HCT116 (cell line): ENCODE measurements at regions not wholly inside any gene's neighbourhood (a gene's known extent, or its start where the extent isn't known, plus 50 kb on each side); places are given as distances from the start of the nearest gene placed in this dataset.

Source experiments
- ATAC-seq: fragments of 200-7000 bp; cut with Tn5 transposase; 2 replicates; pipeline ENCODE4 v1.9.1; 2020; ENCODE audit warnings: mild to moderate bottlenecking, moderate library complexity
- BruUV-seq: library from RNA; stranded (reverse); fragments of 400-500 nt; replicated peaks from 2 replicates; lab custom pipeline; 2021; lab: Mats Ljungman, UMichigan
- CTCF ChIA-PET: fragments of 300-600 bp; sonication (Branson Sonifier 250); formaldehyde crosslinking; loops from one replicate; lab custom pipeline; 2021; ENCODE audit warnings: antibody characterized with exemption; lab: Charles Lee
- POLR2A ChIA-PET: fragments of 300-600, 350-600 bp; sonication (Branson Sonifier 250); formaldehyde crosslinking; loops from one replicate; lab custom pipeline; 2021; ENCODE audit warnings: antibody characterized with exemption; lab: Charles Lee
- RAD21 ChIA-PET, 2 experiments: fragments of 300-600 bp; sonication (Branson Sonifier 250); formaldehyde crosslinking; loops; one replicate each; lab custom pipeline; 2023; ENCODE audit warnings: low total read pairs in 2 of 2; ENCODE audit not compliant: uncharacterized antibody in 2 of 2, unreplicated experiment in 2 of 2, low non-redundant PET in 1 of 2; lab: Charles Lee
- DNase-seq: peaks from one replicate; pipeline ENCODE4 v3.0.0-alpha.2; 2010; ENCODE audit warnings: low read depth, low spot score
- H2AFZ ChIP-seq: fragments of 200-600 bp; shearing (Covaris generic), sonication (generic); 2 replicates; pipeline ENCODE4 v1.6.1; 2017; ENCODE audit warnings: low read depth, mixed run types, mixed read lengths, antibody characterized with exemption, low read length; ENCODE audit not compliant: poor library complexity, severe bottlenecking
- H3K27ac ChIP-seq: 2 replicates; pipeline ENCODE4 v1.5.1; 2012; ENCODE audit warnings: low read depth, low read length
- H3K27me3 ChIP-seq: fragments of 200-600 bp; sonication (generic); 2 replicates; pipeline ENCODE4 v1.6.1; 2016; ENCODE audit warnings: mixed run types, low read length, mixed read lengths; ENCODE audit not compliant: insufficient read depth
- H3K36me3 ChIP-seq, 2 experiments: fragments of 200-500 bp in 1 of 2; fragments of 200-600 bp in 1 of 2; sonication (Bioruptor generic) in 1 of 2; sonication (generic) in 1 of 2; 2 replicates each; pipeline versions ENCODE4 v1.5.1 to v1.6.1; 2014 to 2016; ENCODE audit warnings: low read length in 2 of 2, inconsistent platforms in 1 of 2, mixed read lengths in 1 of 2, mixed run types in 1 of 2; ENCODE audit not compliant: insufficient read depth in 2 of 2, control insufficient read depth in 1 of 2
- H3K4me1 ChIP-seq, 2 experiments: fragments of 200-600 bp in 1 of 2; sonication (generic) in 1 of 2; 2 replicates each; pipeline versions ENCODE4 v1.5.1 to v1.6.1; 2012 to 2017; ENCODE audit warnings: low read length in 2 of 2, inconsistent platforms in 1 of 2, mild to moderate bottlenecking in 1 of 2, mixed read lengths in 1 of 2, mixed run types in 1 of 2, moderate library complexity in 1 of 2; ENCODE audit not compliant: insufficient read depth in 2 of 2, control insufficient read depth in 1 of 2
- H3K4me2 ChIP-seq: fragments of 200-600 bp; sonication (generic); 2 replicates; pipeline ENCODE4 v1.6.1; 2017; ENCODE audit warnings: mixed run types, low read length, mixed read lengths
- H3K4me3 ChIP-seq, 2 experiments: fragments of 200-600 bp in 1 of 2; sonication (generic) in 1 of 2; replicated peaks in 1 of 2; 2 replicates each; pipeline ENCODE4 v1.5.1; 2011 to 2016; ENCODE audit warnings: low read length in 2 of 2, control low read depth in 1 of 2, low read depth in 1 of 2, mild to moderate bottlenecking in 1 of 2, mixed read lengths in 1 of 2, mixed run types in 1 of 2
- H3K79me2 ChIP-seq: fragments of 200-600 bp; sonication (generic); 2 replicates; pipeline ENCODE4 v1.6.1; 2017; ENCODE audit warnings: mild to moderate bottlenecking, mixed run types, low read length, moderate library complexity, mixed read lengths; ENCODE audit not compliant: insufficient read depth
- H3K9ac ChIP-seq: fragments of 200-600 bp; sonication (generic); 2 replicates; pipeline ENCODE4 v1.6.1; 2016; ENCODE audit warnings: low read length, mixed read lengths
- H3K9me2 ChIP-seq: fragments of 200-600 bp; sonication (generic), shearing (Covaris generic); 2 replicates; pipeline ENCODE4 v1.6.1; 2017; ENCODE audit warnings: mixed run types, mild to moderate bottlenecking, moderate library complexity; ENCODE audit not compliant: insufficient read depth
- H3K9me3 ChIP-seq, 2 experiments: fragments of 200-500 bp in 1 of 2; fragments of 200-600 bp in 1 of 2; sonication (Bioruptor generic) in 1 of 2; sonication (generic) in 1 of 2; 2 replicates each; pipeline ENCODE4 v1.6.1; 2014 to 2017; ENCODE audit warnings: low read length in 2 of 2, mixed read lengths in 2 of 2, inconsistent platforms in 1 of 2, low read depth in 1 of 2, mild to moderate bottlenecking in 1 of 2, mixed run types in 1 of 2, moderate library complexity in 1 of 2; ENCODE audit not compliant: control insufficient read depth in 1 of 2, insufficient read depth in 1 of 2
- H4K20me1 ChIP-seq: fragments of 200-600 bp; sonication (generic), shearing (Covaris generic); 2 replicates; pipeline ENCODE4 v1.6.1; 2017; ENCODE audit warnings: mixed run types, mild to moderate bottlenecking, moderate library complexity; ENCODE audit not compliant: insufficient read depth
- CEBPB ChIP-seq: IDR thresholded peaks from 2 replicates; pipeline ENCODE4 v1.6.1; 2012; ENCODE audit warnings: low read depth
- EGR1 ChIP-seq: IDR thresholded peaks from 2 replicates; pipeline ENCODE4 v1.6.1; 2012; ENCODE audit warnings: low read depth
- FOSL1 ChIP-seq: IDR thresholded peaks from 2 replicates; pipeline ENCODE4 v1.6.1; 2012; ENCODE audit warnings: low read depth
- JUND ChIP-seq: IDR thresholded peaks from 2 replicates; pipeline ENCODE4 v1.6.1; 2012
- RAD21 ChIP-seq: IDR thresholded peaks from 2 replicates; pipeline ENCODE4 v1.6.1; 2012; ENCODE audit warnings: low read depth, mild to moderate bottlenecking
- SIN3A ChIP-seq: IDR thresholded peaks from 2 replicates; pipeline ENCODE4 v1.6.1; 2012; ENCODE audit warnings: low read depth
- SP1 ChIP-seq: IDR thresholded peaks from 2 replicates; pipeline ENCODE4 v1.6.1; 2012; ENCODE audit warnings: low read depth
- YY1 ChIP-seq: IDR thresholded peaks from 2 replicates; pipeline ENCODE4 v1.6.1; 2011; ENCODE audit warnings: low read length, low read depth, moderate library complexity, mild to moderate bottlenecking; ENCODE audit not compliant: insufficient replicate concordance; ENCODE audit errors: extremely low read depth
- ZFX ChIP-seq: fragments of 450-650 bp; IDR thresholded peaks from 2 replicates; pipeline ENCODE4 v1.6.1; 2017
- ZNF274 ChIP-seq: fragments of 200-500 bp; sonication (Bioruptor generic); IDR thresholded peaks from 2 replicates; pipeline ENCODE4 v1.6.1; 2014; ENCODE audit warnings: mild to moderate bottlenecking, low read depth, low read length, inconsistent platforms
- intact Hi-C: fragments of 100-400 bp; cut with micrococcal nuclease; formaldehyde crosslinking; loops from 2 replicates; pipeline ENCODE4 v1.10.0; 2022
- TF ChIP-seq, protein P1 (sequence below), 3 experiments: fragments of 200-600 bp in 1 of 3; sonication (generic) in 1 of 3; IDR thresholded peaks in 2 of 3; conservative IDR thresholded peaks in 1 of 3; 2 replicates each; pipeline ENCODE4 v1.5.1; 2012 to 2017; ENCODE audit warnings: low read depth in 2 of 3, low read length in 2 of 3, antibody characterized with exemption in 1 of 3, borderline replicate concordance in 1 of 3, control low read depth in 1 of 3, mild to moderate bottlenecking in 1 of 3, mixed read lengths in 1 of 3, mixed run types in 1 of 3, moderate library complexity in 1 of 3; ENCODE audit not compliant: insufficient read depth in 1 of 3
- TF ChIP-seq, protein P2 (sequence below): IDR thresholded peaks from 2 replicates; pipeline ENCODE4 v1.6.1; 2011; ENCODE audit warnings: mild to moderate bottlenecking, low read length, moderate library complexity; ENCODE audit not compliant: insufficient replicate concordance; ENCODE audit errors: extremely low read depth
- TF ChIP-seq, protein P3 (sequence below): IDR thresholded peaks from 2 replicates; pipeline ENCODE4 v1.6.1; 2012; ENCODE audit warnings: low read depth

DNA sequence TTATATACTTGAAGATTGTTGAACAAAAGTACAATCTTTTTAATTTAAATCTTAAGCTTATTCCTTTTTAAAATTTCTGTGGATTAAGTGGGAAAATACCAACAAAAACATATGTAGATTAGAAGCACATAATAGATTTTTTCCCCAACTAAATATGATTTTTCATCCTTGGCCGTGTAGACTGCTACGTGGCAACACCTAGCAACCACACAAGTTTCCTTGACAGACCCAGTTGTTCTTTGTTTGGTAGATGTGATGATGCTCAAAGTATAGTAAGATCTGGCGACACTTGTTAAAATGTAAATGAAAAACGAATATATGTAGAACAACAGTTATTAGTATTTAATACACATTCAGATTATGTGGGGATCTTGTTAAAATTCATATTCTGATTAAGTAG, 271.0 kb upstream of the ROBO2 start:
- no peak overlapping the region for H3K9ac ChIP-seq
- no peaks in the 10 kb centered on the region for H3K27me3 ChIP-seq
- H3K27ac ChIP-seq, result no peak overlapping the region
- H2AFZ ChIP-seq, result no peak overlapping the region
- ATAC-seq, result no peak
- no peak overlapping the region for H3K4me3 ChIP-seq
- BruUV-seq, result no TSS peak
- RAD21 ChIA-PET, result no interaction called here
- H3K79me2 ChIP-seq, result no peaks in the 10 kb centered on the region
- no peak for DNase-seq
- no peaks in the 10 kb centered on the region; the same call in 1 of the 2 replicates for H4K20me1 ChIP-seq
- no peaks in the 10 kb centered on the region for H3K4me1 ChIP-seq
- H3K36me3 ChIP-seq, result no peaks in the 10 kb centered on the region
- intact Hi-C loops, result no loop called here
- CTCF ChIA-PET, result no interaction called here
- H3K9me3 ChIP-seq, result peaks cover 9 to 25% of the 10 kb centered on the region in 2 experiments
- TF ChIP-seq JUND, result no peak
- no peak overlapping the region for H3K4me2 ChIP-seq
- POLR2A ChIA-PET, result no interaction called here
- no peaks in the 10 kb centered on the region for H3K9me2 ChIP-seq

DNA sequence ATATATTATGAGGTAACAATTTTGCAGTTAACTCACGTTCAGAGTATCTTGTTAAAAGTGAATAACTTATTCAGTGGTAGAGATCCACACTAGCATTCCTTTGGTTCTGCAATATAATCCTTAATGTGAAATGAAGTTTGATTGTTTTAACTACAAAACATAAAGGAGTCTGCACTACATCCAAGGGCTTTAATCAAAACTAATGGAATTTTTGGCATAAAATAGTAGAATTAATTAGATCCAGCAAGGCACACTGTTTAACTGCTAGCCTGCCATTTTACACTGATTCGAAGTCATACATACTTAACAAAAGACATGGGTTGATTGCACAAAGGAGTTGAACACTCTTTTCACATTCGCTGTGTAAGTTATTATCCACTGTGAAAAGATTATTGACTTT, 263.0 kb upstream of the ROBO2 start:
- intact Hi-C loops, result no loop called here
- H3K9me3 ChIP-seq, result peaks cover 8 to 18% of the 10 kb centered on the region in 2 experiments; a peak in 3 of 4 replicates
- no peak overlapping the region for H3K4me2 ChIP-seq
- no peaks in the 10 kb centered on the region for H4K20me1 ChIP-seq
- BruUV-seq, result no TSS peak
- no peaks in the 10 kb centered on the region for H3K4me1 ChIP-seq
- H3K9ac ChIP-seq, result no peak overlapping the region
- H3K36me3 ChIP-seq, result no peaks in the 10 kb centered on the region
- ChIA-PET POLR2A (no interaction called here), RAD21 (no interaction called here), CTCF (no interaction called here)
- TF ChIP-seq ZNF274 (no peak), SP1 (no peak), JUND (no peak), ZFX (no peak), RAD21 (no peak), CEBPB (no peak), SIN3A (no peak), EGR1 (no peak), YY1 (no peak), FOSL1 (no peak)
- TF ChIP-seq, protein P1, sequence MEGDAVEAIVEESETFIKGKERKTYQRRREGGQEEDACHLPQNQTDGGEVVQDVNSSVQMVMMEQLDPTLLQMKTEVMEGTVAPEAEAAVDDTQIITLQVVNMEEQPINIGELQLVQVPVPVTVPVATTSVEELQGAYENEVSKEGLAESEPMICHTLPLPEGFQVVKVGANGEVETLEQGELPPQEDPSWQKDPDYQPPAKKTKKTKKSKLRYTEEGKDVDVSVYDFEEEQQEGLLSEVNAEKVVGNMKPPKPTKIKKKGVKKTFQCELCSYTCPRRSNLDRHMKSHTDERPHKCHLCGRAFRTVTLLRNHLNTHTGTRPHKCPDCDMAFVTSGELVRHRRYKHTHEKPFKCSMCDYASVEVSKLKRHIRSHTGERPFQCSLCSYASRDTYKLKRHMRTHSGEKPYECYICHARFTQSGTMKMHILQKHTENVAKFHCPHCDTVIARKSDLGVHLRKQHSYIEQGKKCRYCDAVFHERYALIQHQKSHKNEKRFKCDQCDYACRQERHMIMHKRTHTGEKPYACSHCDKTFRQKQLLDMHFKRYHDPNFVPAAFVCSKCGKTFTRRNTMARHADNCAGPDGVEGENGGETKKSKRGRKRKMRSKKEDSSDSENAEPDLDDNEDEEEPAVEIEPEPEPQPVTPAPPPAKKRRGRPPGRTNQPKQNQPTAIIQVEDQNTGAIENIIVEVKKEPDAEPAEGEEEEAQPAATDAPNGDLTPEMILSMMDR (IDR thresholded peaks at IDR 0.05 in 2 of 3, conservative IDR thresholded peaks at IDR 0.05 in 1 of 3; ENCODE audit: borderline replicate concordance in 1 of 3, insufficient read depth in 1 of 3, low read depth in 2 of 3, low read length in 2 of 3), result no peak
- TF ChIP-seq, protein P2, sequence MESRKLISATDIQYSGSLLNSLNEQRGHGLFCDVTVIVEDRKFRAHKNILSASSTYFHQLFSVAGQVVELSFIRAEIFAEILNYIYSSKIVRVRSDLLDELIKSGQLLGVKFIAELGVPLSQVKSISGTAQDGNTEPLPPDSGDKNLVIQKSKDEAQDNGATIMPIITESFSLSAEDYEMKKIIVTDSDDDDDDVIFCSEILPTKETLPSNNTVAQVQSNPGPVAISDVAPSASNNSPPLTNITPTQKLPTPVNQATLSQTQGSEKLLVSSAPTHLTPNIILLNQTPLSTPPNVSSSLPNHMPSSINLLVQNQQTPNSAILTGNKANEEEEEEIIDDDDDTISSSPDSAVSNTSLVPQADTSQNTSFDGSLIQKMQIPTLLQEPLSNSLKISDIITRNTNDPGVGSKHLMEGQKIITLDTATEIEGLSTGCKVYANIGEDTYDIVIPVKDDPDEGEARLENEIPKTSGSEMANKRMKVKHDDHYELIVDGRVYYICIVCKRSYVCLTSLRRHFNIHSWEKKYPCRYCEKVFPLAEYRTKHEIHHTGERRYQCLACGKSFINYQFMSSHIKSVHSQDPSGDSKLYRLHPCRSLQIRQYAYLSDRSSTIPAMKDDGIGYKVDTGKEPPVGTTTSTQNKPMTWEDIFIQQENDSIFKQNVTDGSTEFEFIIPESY, result no peak
- TF ChIP-seq, protein P3, sequence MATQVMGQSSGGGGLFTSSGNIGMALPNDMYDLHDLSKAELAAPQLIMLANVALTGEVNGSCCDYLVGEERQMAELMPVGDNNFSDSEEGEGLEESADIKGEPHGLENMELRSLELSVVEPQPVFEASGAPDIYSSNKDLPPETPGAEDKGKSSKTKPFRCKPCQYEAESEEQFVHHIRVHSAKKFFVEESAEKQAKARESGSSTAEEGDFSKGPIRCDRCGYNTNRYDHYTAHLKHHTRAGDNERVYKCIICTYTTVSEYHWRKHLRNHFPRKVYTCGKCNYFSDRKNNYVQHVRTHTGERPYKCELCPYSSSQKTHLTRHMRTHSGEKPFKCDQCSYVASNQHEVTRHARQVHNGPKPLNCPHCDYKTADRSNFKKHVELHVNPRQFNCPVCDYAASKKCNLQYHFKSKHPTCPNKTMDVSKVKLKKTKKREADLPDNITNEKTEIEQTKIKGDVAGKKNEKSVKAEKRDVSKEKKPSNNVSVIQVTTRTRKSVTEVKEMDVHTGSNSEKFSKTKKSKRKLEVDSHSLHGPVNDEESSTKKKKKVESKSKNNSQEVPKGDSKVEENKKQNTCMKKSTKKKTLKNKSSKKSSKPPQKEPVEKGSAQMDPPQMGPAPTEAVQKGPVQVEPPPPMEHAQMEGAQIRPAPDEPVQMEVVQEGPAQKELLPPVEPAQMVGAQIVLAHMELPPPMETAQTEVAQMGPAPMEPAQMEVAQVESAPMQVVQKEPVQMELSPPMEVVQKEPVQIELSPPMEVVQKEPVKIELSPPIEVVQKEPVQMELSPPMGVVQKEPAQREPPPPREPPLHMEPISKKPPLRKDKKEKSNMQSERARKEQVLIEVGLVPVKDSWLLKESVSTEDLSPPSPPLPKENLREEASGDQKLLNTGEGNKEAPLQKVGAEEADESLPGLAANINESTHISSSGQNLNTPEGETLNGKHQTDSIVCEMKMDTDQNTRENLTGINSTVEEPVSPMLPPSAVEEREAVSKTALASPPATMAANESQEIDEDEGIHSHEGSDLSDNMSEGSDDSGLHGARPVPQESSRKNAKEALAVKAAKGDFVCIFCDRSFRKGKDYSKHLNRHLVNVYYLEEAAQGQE, result no peak
- H2AFZ ChIP-seq, result no peak overlapping the region
- H3K9me2 ChIP-seq, result no peaks in the 10 kb centered on the region
- DNase-seq, result no peak
- H3K79me2 ChIP-seq, result no peaks in the 10 kb centered on the region
- ATAC-seq, result no peak
- H3K4me3 ChIP-seq, result no peak overlapping the region
- no peak overlapping the region for H3K27ac ChIP-seq
- H3K27me3 ChIP-seq, result no peaks in the 10 kb centered on the region
